ENCODE measurements at regions not wholly inside any gene's neighbourhood (a gene's known extent, or its start where the extent isn't known, plus 50 kb on each side); places are given as distances from the start of the nearest gene placed in this dataset.
"Not testable (repeated sequence)": the region's sequence is repeated elsewhere in the genome, so short reads cannot be mapped to it uniquely, and the experiment has no call there.

GRCh38 chr3:75431120-75431519, 233.0 kb upstream of the FRG2C start:
- not testable (repeated sequence) for H3K79me1 ChIP-seq (ENCODE audit: low read depth, low read length); H3K23ac ChIP-seq (ENCODE audit: low read depth, low read length, poor library complexity); H2AK5ac ChIP-seq (ENCODE audit: low read depth, low read length); H3K4me1 ChIP-seq (ENCODE audit: control insufficient read depth in 2 of 2, insufficient read depth in 1 of 2, low read depth in 1 of 2, low read length in 2 of 2); DNase-seq (ENCODE audit: low spot score); H2BK5ac ChIP-seq (ENCODE audit: low read length); H2BK15ac ChIP-seq (ENCODE audit: low read length); H4K8ac ChIP-seq (ENCODE audit: low read depth, low read length); H2BK12ac ChIP-seq (ENCODE audit: low read length); H4K91ac ChIP-seq (ENCODE audit: low read depth, low read length, poor library complexity); H2AFZ ChIP-seq (ENCODE audit: low read length); H3K9me3 ChIP-seq (replicated peaks in 1 of 2; ENCODE audit: control insufficient read depth in 2 of 2, insufficient read depth in 1 of 2, low read depth in 1 of 2, low read length in 2 of 2); H3K4me3 ChIP-seq (ENCODE audit: low read length in 2 of 2); H3K27me3 ChIP-seq (ENCODE audit: control insufficient read depth in 3 of 3, insufficient read depth in 3 of 3, low read depth in 1 of 3, low read length in 3 of 3); H3K4ac ChIP-seq (ENCODE audit: low read length); H3K9ac ChIP-seq (ENCODE audit: low read depth, low read length, poor library complexity); H2BK120ac ChIP-seq (ENCODE audit: low read depth, low read length); H3K27ac ChIP-seq (replicated peaks; ENCODE audit: low read length); H3K14ac ChIP-seq (ENCODE audit: low read length); H3K18ac ChIP-seq (ENCODE audit: low read length); H3K4me2 ChIP-seq (ENCODE audit: insufficient read depth, low read length, poor library complexity, severe bottlenecking)
- no CpG with 5 or more reads among the region's 6 CpGs for WGBS, 2 donors (ENCODE audit: extremely low coverage in 2 of 2, insufficient read length in 2 of 2, insufficient replicate concordance in 1 of 2)
- peaks cover 5 to 21% of the 10 kb centered on the region in 2 donors for H3K36me3 ChIP-seq (replicated peaks in 1 of 2; ENCODE audit: control insufficient read depth in 2 of 2, insufficient read depth in 2 of 2, low read length in 2 of 2)

- H2AK5ac ChIP-seq (ENCODE audit: low read depth, low read length); DNase-seq (ENCODE audit: low spot score); H2BK120ac ChIP-seq (ENCODE audit: low read depth, low read length); H3K14ac ChIP-seq (ENCODE audit: low read length); H3K27me3 ChIP-seq (ENCODE audit: control insufficient read depth in 3 of 3, insufficient read depth in 3 of 3, low read depth in 1 of 3, low read length in 3 of 3); H4K91ac ChIP-seq (ENCODE audit: low read depth, low read length, poor library complexity); H3K18ac ChIP-seq (ENCODE audit: low read length); H3K9me3 ChIP-seq (replicated peaks in 1 of 2; ENCODE audit: control insufficient read depth in 2 of 2, insufficient read depth in 1 of 2, low read depth in 1 of 2, low read length in 2 of 2); H3K23ac ChIP-seq (ENCODE audit: low read depth, low read length, poor library complexity); H2BK15ac ChIP-seq (ENCODE audit: low read length); H3K79me1 ChIP-seq (ENCODE audit: low read depth, low read length); H3K27ac ChIP-seq (replicated peaks; ENCODE audit: low read length); H2BK12ac ChIP-seq (ENCODE audit: low read length); H3K4ac ChIP-seq (ENCODE audit: low read length); H3K4me2 ChIP-seq (ENCODE audit: insufficient read depth, low read length, poor library complexity, severe bottlenecking); H3K4me1 ChIP-seq (ENCODE audit: control insufficient read depth in 2 of 2, insufficient read depth in 1 of 2, low read depth in 1 of 2, low read length in 2 of 2); H2BK5ac ChIP-seq (ENCODE audit: low read length); H3K9ac ChIP-seq (ENCODE audit: low read depth, low read length, poor library complexity); H2AFZ ChIP-seq (ENCODE audit: low read length); H3K4me3 ChIP-seq (ENCODE audit: low read length in 2 of 2); H4K8ac ChIP-seq (ENCODE audit: low read depth, low read length): not testable (repeated sequence)
- WGBS, 2 donors (ENCODE audit: extremely low coverage in 2 of 2, insufficient read length in 2 of 2, insufficient replicate concordance in 1 of 2) = no CpG with 5 or more reads among the region's 5 CpGs
- peaks cover 3 to 20% of the 10 kb centered on the region in 2 donors for H3K36me3 ChIP-seq (replicated peaks in 1 of 2; ENCODE audit: control insufficient read depth in 2 of 2, insufficient read depth in 2 of 2, low read length in 2 of 2)
Observed at GRCh38 chr3:75432466-75432865, 231.7 kb upstream of the FRG2C start.

GRCh38 chr3:75432885-75433284, 231.2 kb upstream of the FRG2C start:
- WGBS, 2 donors (ENCODE audit: extremely low coverage in 2 of 2, insufficient read length in 2 of 2, insufficient replicate concordance in 1 of 2) = no CpG with 5 or more reads among the region's 8 CpGs
- H3K4me3 ChIP-seq (ENCODE audit: low read length in 2 of 2); H3K18ac ChIP-seq (ENCODE audit: low read length); H2BK15ac ChIP-seq (ENCODE audit: low read length); H2BK120ac ChIP-seq (ENCODE audit: low read depth, low read length); DNase-seq (ENCODE audit: low spot score); H3K23ac ChIP-seq (ENCODE audit: low read depth, low read length, poor library complexity); H3K4me2 ChIP-seq (ENCODE audit: insufficient read depth, low read length, poor library complexity, severe bottlenecking); H2AK5ac ChIP-seq (ENCODE audit: low read depth, low read length); H3K27me3 ChIP-seq (ENCODE audit: control insufficient read depth in 3 of 3, insufficient read depth in 3 of 3, low read depth in 1 of 3, low read length in 3 of 3); H4K8ac ChIP-seq (ENCODE audit: low read depth, low read length); H3K4me1 ChIP-seq (ENCODE audit: control insufficient read depth in 2 of 2, insufficient read depth in 1 of 2, low read depth in 1 of 2, low read length in 2 of 2); H3K4ac ChIP-seq (ENCODE audit: low read length); H3K14ac ChIP-seq (ENCODE audit: low read length); H4K91ac ChIP-seq (ENCODE audit: low read depth, low read length, poor library complexity); H3K9ac ChIP-seq (ENCODE audit: low read depth, low read length, poor library complexity); H2AFZ ChIP-seq (ENCODE audit: low read length); H2BK12ac ChIP-seq (ENCODE audit: low read length); H2BK5ac ChIP-seq (ENCODE audit: low read length); H3K27ac ChIP-seq (replicated peaks; ENCODE audit: low read length); H3K79me1 ChIP-seq (ENCODE audit: low read depth, low read length); H3K9me3 ChIP-seq (replicated peaks in 1 of 2; ENCODE audit: control insufficient read depth in 2 of 2, insufficient read depth in 1 of 2, low read depth in 1 of 2, low read length in 2 of 2): not testable (repeated sequence)
- peaks cover 1 to 16% of the 10 kb centered on the region in 2 donors for H3K36me3 ChIP-seq (replicated peaks in 1 of 2; ENCODE audit: control insufficient read depth in 2 of 2, insufficient read depth in 2 of 2, low read length in 2 of 2)

GRCh38 chr3:75433295-75433694, 230.8 kb upstream of the FRG2C start:
- H3K23ac ChIP-seq (ENCODE audit: low read depth, low read length, poor library complexity); DNase-seq (ENCODE audit: low spot score); H3K9ac ChIP-seq (ENCODE audit: low read depth, low read length, poor library complexity); H2BK15ac ChIP-seq (ENCODE audit: low read length); H2BK120ac ChIP-seq (ENCODE audit: low read depth, low read length); H2BK12ac ChIP-seq (ENCODE audit: low read length); H4K8ac ChIP-seq (ENCODE audit: low read depth, low read length); H4K91ac ChIP-seq (ENCODE audit: low read depth, low read length, poor library complexity); H2AFZ ChIP-seq (ENCODE audit: low read length); H3K27me3 ChIP-seq (ENCODE audit: control insufficient read depth in 3 of 3, insufficient read depth in 3 of 3, low read depth in 1 of 3, low read length in 3 of 3); H3K4me1 ChIP-seq (ENCODE audit: control insufficient read depth in 2 of 2, insufficient read depth in 1 of 2, low read depth in 1 of 2, low read length in 2 of 2); H2BK5ac ChIP-seq (ENCODE audit: low read length); H3K4ac ChIP-seq (ENCODE audit: low read length); H3K18ac ChIP-seq (ENCODE audit: low read length); H3K4me2 ChIP-seq (ENCODE audit: insufficient read depth, low read length, poor library complexity, severe bottlenecking); H3K9me3 ChIP-seq (replicated peaks in 1 of 2; ENCODE audit: control insufficient read depth in 2 of 2, insufficient read depth in 1 of 2, low read depth in 1 of 2, low read length in 2 of 2); H3K79me1 ChIP-seq (ENCODE audit: low read depth, low read length); H3K4me3 ChIP-seq (ENCODE audit: low read length in 2 of 2); H3K14ac ChIP-seq (ENCODE audit: low read length); H2AK5ac ChIP-seq (ENCODE audit: low read depth, low read length); H3K27ac ChIP-seq (replicated peaks; ENCODE audit: low read length): not testable (repeated sequence)
- peaks cover 1 to 15% of the 10 kb centered on the region in 2 donors for H3K36me3 ChIP-seq (replicated peaks in 1 of 2; ENCODE audit: control insufficient read depth in 2 of 2, insufficient read depth in 2 of 2, low read length in 2 of 2)
- no CpG with 5 or more reads among the region's 3 CpGs for WGBS, 2 donors (ENCODE audit: extremely low coverage in 2 of 2, insufficient read length in 2 of 2, insufficient replicate concordance in 1 of 2)

All from neuronal stem cell (in vitro differentiated cells).